Central memory CD8-positive, alpha-beta T cell (primary cell): ENCODE measurements at regions not wholly inside any gene's neighbourhood (a gene's known extent, or its start where the extent isn't known, plus 50 kb on each side); places are given as distances from the start of the nearest gene placed in this dataset.

ENCODE experiments used
- ATAC-seq: fragments of 150-1000 bp; cut with Tn5 transposase; replicated peaks from 2 replicates; pipeline ENCODE4 v1.10.0; 2022; ENCODE audit warnings: mild to moderate bottlenecking, moderate FRiP score, moderate number of reproducible peaks; ENCODE audit not compliant: poor library complexity, severe bottlenecking; ENCODE audit errors: extremely low read depth
- DNase-seq, 2 donors: peaks; one replicate each; pipeline ENCODE4 v3.0.0; 2021; ENCODE audit warnings: low spot score in 2 of 2
- H3K27ac Mint-ChIP-seq: one replicate; pipeline ENCODE4 v1.8.0; 2022; ENCODE audit warnings: low read depth, mild to moderate bottlenecking, moderate library complexity, mixed read lengths
- H3K27me3 Mint-ChIP-seq: one replicate; pipeline ENCODE4 v1.8.0; 2022; ENCODE audit warnings: mixed read lengths
- H3K36me3 Mint-ChIP-seq: one replicate; pipeline ENCODE4 v1.8.0; 2022; ENCODE audit warnings: mild to moderate bottlenecking, moderate library complexity, mixed read lengths; ENCODE audit not compliant: insufficient read depth
- H3K4me1 Mint-ChIP-seq: one replicate; pipeline ENCODE4 v1.8.0; 2022; ENCODE audit warnings: mixed read lengths
- H3K4me3 Mint-ChIP-seq: one replicate; pipeline ENCODE4 v1.8.0; 2022; ENCODE audit warnings: mild to moderate bottlenecking, moderate library complexity, mixed read lengths
- H3K9me3 Mint-ChIP-seq: one replicate; pipeline ENCODE4 v1.8.0; 2022; ENCODE audit warnings: mixed read lengths

- H3K4me1 Mint-ChIP-seq, result peaks cover 30% of the 10 kb centered on the region
- H3K36me3 Mint-ChIP-seq, result no peaks in the 10 kb centered on the region
- H3K4me3 Mint-ChIP-seq, result peak overlapping the region; percentile 62
- H3K27ac Mint-ChIP-seq, result peak overlapping the region; percentile 82
- no peaks in the 10 kb centered on the region for H3K9me3 Mint-ChIP-seq
- DNase-seq (peak; percentile 31 to 34), ATAC-seq (peak; percentile 87)
- H3K27me3 Mint-ChIP-seq, result peaks cover 36% of the 10 kb centered on the region
Measured at GRCh38 chr12:132429946-132430643, 59.9 kb upstream of the FBRSL1 start.

- H3K9me3 Mint-ChIP-seq, result no peaks in the 10 kb centered on the region
- H3K36me3 Mint-ChIP-seq, result no peaks in the 10 kb centered on the region
- no peak for DNase-seq
- no peak overlapping the region for H3K27ac Mint-ChIP-seq
- H3K4me3 Mint-ChIP-seq, result peak overlapping the region; percentile 62
- peaks cover 30% of the 10 kb centered on the region for H3K27me3 Mint-ChIP-seq
- no peak for ATAC-seq
- peaks cover 27% of the 10 kb centered on the region for H3K4me1 Mint-ChIP-seq
Measured at GRCh38 chr12:132429602-132429945, 60.4 kb upstream of the FBRSL1 start.

DNA sequence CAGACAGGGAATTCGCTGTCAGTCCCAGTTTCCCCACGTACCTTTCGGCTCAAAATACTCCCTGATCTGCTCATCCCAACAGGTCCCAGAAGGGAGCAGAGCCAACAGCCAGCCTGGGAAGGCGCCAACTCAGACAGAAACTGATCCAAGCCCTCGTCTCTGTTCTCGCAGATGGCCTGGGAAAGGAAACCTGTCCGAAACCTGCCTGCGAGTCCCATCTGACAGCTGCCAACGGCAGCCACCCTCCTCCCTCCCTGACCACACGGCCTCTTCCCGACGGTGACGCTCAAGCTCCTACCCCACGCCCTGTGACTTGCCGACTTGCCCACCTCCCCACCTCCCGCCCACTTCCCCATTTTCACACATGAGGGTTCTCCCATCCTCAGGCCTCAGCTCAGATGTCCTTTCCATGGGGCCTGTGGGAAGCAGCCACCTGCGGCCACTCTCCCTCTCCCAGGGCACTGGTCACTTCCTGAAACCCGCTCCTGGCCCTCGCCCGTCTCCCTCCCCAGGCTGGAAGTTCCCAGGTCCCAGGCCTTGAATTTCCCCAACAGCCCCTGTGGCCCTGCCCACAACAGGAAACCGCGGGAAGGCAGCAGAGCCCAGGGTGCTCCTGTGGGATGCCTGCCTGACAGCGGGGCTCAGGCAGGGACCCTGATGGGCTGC lies 60.9 kb upstream of the FBRSL1 start:
- no peak overlapping the region for H3K27ac Mint-ChIP-seq
- H3K4me1 Mint-ChIP-seq, result peaks cover 24% of the 10 kb centered on the region
- ATAC-seq (no peak), DNase-seq (no peak)
- H3K27me3 Mint-ChIP-seq, result peaks cover 28% of the 10 kb centered on the region
- H3K36me3 Mint-ChIP-seq, result no peaks in the 10 kb centered on the region
- H3K9me3 Mint-ChIP-seq, result no peaks in the 10 kb centered on the region
- H3K4me3 Mint-ChIP-seq, result peak overlapping the region; percentile 62

DNA sequence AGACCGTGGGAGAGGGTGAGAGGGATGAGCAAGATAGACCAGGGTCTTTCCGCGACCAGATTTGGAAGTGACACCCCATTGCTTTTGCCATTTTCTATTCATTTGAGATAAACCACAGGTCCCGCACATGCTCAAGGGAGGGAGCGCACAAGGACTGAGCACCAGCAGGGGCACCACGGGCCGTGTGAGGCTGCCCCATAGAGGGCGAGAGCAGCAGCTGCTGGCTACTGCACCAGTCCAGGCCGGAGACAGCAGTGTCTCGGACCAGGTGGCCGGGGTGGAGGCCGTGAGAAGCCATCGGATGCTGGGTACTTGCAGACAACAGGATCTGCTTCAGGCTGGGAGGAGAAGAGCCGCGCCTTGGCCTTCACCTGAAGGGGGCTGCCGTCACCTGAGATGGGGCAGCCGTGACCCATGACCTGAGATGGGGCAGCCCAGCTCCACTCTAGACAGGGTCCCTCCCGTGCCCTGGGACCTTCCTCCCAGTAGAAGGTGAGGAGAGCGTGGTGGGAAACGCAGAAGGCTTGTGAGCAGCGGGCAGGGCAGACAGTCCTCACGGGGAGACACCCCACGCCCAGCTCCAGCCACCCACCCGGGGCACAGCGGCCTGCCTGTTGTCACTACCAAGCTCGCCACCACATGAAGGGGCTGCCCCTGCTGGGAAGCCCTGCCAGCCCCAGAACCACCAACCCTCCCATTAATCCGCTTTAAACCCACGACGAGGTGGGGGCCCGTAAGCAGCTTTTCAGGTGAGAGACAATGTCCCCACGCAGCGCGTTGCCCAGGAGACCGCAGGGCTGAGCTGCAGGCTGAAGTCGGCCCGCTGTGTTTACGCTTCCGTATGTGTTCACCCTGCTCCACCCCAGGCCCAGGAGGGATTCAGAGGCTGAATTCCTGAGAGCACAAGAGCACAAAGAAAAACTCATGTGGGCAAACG lies 61.7 kb upstream of the FBRSL1 start:
- peaks cover 25% of the 10 kb centered on the region for H3K27me3 Mint-ChIP-seq
- H3K4me3 Mint-ChIP-seq, result no peak overlapping the region
- H3K4me1 Mint-ChIP-seq, result peaks cover 20% of the 10 kb centered on the region
- H3K36me3 Mint-ChIP-seq, result no peaks in the 10 kb centered on the region
- no peaks in the 10 kb centered on the region for H3K9me3 Mint-ChIP-seq
- DNase-seq (no peak), ATAC-seq (no peak)
- H3K27ac Mint-ChIP-seq, result no peak overlapping the region

DNA sequence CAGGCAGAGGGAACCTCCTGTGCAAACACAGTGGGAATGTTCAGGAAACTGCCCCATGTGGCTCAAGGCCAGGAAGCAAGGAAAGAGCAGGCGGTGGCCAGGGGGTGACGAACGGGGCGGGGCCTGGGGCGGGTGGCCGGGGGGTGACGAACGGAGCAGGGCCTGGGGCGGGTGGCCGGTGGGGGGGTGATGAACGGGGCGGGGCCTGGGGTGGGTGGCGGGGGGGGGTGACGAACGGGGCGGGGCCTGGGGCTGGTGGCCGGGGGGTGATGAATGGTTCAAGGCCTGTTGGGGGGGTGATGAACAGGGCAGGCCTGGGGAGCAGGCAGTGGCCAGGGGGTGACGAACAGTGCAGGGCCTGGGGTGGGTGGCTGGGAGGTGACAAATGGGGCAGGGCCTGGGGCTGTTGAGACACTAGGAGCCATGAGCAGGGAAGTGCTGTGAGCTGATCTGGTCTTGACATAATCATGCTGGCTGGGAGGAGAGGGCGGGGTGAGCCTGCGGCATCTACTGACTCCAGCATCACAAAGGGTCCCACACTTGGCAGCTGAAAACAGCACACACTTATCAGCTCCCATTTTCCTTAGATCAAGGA lies 62.7 kb upstream of the FBRSL1 start:
- H3K36me3 Mint-ChIP-seq, result no peaks in the 10 kb centered on the region
- H3K9me3 Mint-ChIP-seq, result no peaks in the 10 kb centered on the region
- H3K27me3 Mint-ChIP-seq, result peaks cover 19% of the 10 kb centered on the region
- no peak overlapping the region for H3K27ac Mint-ChIP-seq
- peaks cover 24% of the 10 kb centered on the region for H3K4me1 Mint-ChIP-seq
- DNase-seq (no peak), ATAC-seq (no peak)
- no peak overlapping the region for H3K4me3 Mint-ChIP-seq

GRCh38 chr12:132426349-132427173 lies 63.4 kb upstream of the FBRSL1 start:
- DNase-seq (no peak), ATAC-seq (no peak)
- peaks cover 24% of the 10 kb centered on the region for H3K4me1 Mint-ChIP-seq
- no peaks in the 10 kb centered on the region for H3K9me3 Mint-ChIP-seq
- no peaks in the 10 kb centered on the region for H3K36me3 Mint-ChIP-seq
- no peak overlapping the region for H3K27ac Mint-ChIP-seq
- no peak overlapping the region for H3K4me3 Mint-ChIP-seq
- peaks cover 19% of the 10 kb centered on the region for H3K27me3 Mint-ChIP-seq

DNA sequence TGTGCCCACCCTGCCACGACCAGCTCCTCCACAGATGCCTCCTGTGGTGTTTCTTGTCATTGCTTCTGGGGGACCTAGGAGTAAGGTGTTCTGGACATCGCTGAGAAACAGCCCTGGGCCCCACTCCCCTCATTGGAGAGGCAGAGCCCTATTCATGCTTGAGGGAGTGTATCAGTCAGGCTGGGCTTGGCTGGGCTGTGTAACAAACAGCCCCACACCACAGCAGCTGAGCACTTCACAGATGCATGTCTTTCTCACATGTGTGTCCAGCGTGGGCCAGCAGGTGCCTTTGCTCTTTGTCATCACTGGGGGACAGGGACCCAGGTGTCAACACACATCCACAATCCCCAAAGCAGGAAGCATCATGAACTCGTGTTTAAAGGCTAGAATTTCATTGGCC lies 65.1 kb upstream of the FBRSL1 start:
- ATAC-seq (no peak), DNase-seq (no peak)
- peaks cover 17% of the 10 kb centered on the region for H3K4me1 Mint-ChIP-seq
- H3K27me3 Mint-ChIP-seq, result peaks cover 13% of the 10 kb centered on the region
- peaks cover 3% of the 10 kb centered on the region for H3K36me3 Mint-ChIP-seq
- H3K27ac Mint-ChIP-seq, result no peak overlapping the region
- H3K4me3 Mint-ChIP-seq, result no peak overlapping the region
- no peaks in the 10 kb centered on the region for H3K9me3 Mint-ChIP-seq

DNA sequence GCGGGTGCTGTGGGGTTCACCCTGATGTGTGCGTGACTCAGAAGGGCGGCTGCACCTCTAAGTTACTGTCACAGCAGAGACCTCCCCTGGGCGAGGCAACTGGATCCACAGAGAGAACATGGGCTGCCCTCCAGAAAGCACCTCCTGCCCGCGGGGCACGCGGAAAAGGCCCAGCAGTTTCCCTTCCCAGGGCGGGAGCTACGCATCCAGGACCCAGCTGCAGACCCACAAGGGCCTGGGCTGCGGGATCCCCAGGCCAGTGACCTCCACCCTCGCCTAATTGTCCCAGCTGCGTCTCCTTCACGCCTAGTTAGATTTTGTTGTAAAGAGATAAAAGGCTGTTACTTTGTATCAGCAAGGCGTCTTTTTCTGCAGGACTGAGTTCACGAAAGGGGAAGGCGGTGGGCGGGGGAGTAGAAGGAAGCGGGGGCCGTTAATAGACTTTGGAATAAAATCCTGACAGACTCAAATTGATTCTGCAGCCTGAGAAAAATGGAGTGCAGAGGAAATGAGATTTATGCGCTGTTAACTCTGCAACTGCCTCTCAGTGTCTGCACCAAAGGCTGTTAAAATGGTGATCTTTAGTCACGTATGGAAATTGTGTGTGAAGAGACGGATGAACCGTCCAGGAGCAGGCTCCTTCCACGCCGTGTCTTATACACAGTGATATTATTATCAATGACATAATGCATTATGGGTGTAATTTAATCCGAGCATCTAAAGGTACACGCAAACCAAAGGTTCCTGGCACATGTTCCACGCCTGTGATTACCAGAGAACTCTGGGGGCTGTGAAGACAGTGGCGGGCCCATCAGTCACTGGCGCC lies 65.9 kb upstream of the FBRSL1 start:
- peaks cover 11% of the 10 kb centered on the region for H3K4me1 Mint-ChIP-seq
- ATAC-seq (no peak), DNase-seq (no peak)
- no peak overlapping the region for H3K4me3 Mint-ChIP-seq
- no peak overlapping the region for H3K27ac Mint-ChIP-seq
- H3K9me3 Mint-ChIP-seq, result no peaks in the 10 kb centered on the region
- H3K27me3 Mint-ChIP-seq, result peaks cover 7% of the 10 kb centered on the region
- peaks cover 3% of the 10 kb centered on the region for H3K36me3 Mint-ChIP-seq

GRCh38 chr12:132423251-132423819 lies 66.6 kb upstream of the FBRSL1 start:
- no peak overlapping the region for H3K27ac Mint-ChIP-seq
- no peak overlapping the region for H3K4me3 Mint-ChIP-seq
- peaks cover 11% of the 10 kb centered on the region for H3K4me1 Mint-ChIP-seq
- DNase-seq (no peak), ATAC-seq (no peak)
- H3K9me3 Mint-ChIP-seq, result no peaks in the 10 kb centered on the region
- H3K27me3 Mint-ChIP-seq, result peaks cover 7% of the 10 kb centered on the region
- peaks cover 3% of the 10 kb centered on the region for H3K36me3 Mint-ChIP-seq

GRCh38 chr12:132422381-132423043 lies 67.4 kb upstream of the FBRSL1 start:
- Mint-ChIP-seq H3K27me3 (peaks cover 7% of the 10 kb centered on the region), H3K9me3 (no peaks in the 10 kb centered on the region), H3K4me1 (peaks cover 11% of the 10 kb centered on the region), H3K27ac (no peak overlapping the region), H3K4me3 (no peak overlapping the region), H3K36me3 (peaks cover 5% of the 10 kb centered on the region)
- ATAC-seq (no peak), DNase-seq (no peak)

GRCh38 chr12:132422040-132422380 lies 67.9 kb upstream of the FBRSL1 start:
- no peak overlapping the region for H3K4me3 Mint-ChIP-seq
- H3K27me3 Mint-ChIP-seq, result peaks cover 6% of the 10 kb centered on the region
- ATAC-seq, result no peak
- peaks cover 5% of the 10 kb centered on the region for H3K36me3 Mint-ChIP-seq
- DNase-seq, result no peak
- no peaks in the 10 kb centered on the region for H3K9me3 Mint-ChIP-seq
- peaks cover 10% of the 10 kb centered on the region for H3K4me1 Mint-ChIP-seq
- no peak overlapping the region for H3K27ac Mint-ChIP-seq
